Pancreas (tissue), 10 donors: ENCODE measurements at regions not wholly inside any gene's neighbourhood (a gene's known extent, or its start where the extent isn't known, plus 50 kb on each side); places are given as distances from the start of the nearest gene placed in this dataset.

Experiments
- ATAC-seq, 4 donors: fragments of 200-7000 bp; cut with Tn5 transposase; one replicate each; pipeline versions ENCODE4 v1.8.0 to v1.9.1; 2020; ENCODE audit warnings: mild to moderate bottlenecking in 4 of 4, moderate library complexity in 4 of 4
- DNase-seq, 6 donors: peaks; one replicate each; pipeline ENCODE4 v3.0.0-alpha.2; 2020
- FAIRE-seq: peaks from 2 replicates; lab custom pipeline; 2012; peaks lifted over from hg19 to GRCh38; lab: Jason Lieb, UNC
- H3K27ac ChIP-seq, 4 donors: fragments of 200-600 bp; sonication (generic); 1 replicate in 3 of 4; 2 replicates in 1 of 4; pipeline versions ENCODE4 v1.5.0 to v1.8.0; 2020
- H3K27me3 ChIP-seq, 4 donors: fragments of 200-600 bp; one replicate each; pipeline ENCODE4 v1.8.0; 2021
- H3K36me3 ChIP-seq, 3 donors: fragments of 200-600 bp; sonication (generic) in 1 of 3; one replicate each; pipeline versions ENCODE4 v1.5.0 to v1.8.0; 2020 to 2021
- H3K4me1 ChIP-seq, 3 donors: fragments of 200-600 bp; one replicate each; pipeline ENCODE4 v1.8.0; 2021
- H3K4me3 ChIP-seq, 4 donors: fragments of 200-600 bp; sonication (generic) in 2 of 4; one replicate each; pipeline versions ENCODE4 v1.5.0 to v1.8.0; 2020 to 2021
- H3K9me3 ChIP-seq, 4 donors: fragments of 200-600 bp; one replicate each; pipeline ENCODE4 v1.8.0; 2021
- CTCF ChIP-seq, 4 donors: fragments of 200-600 bp; sonication (generic) in 3 of 4; IDR thresholded peaks; one replicate each; pipeline versions ENCODE4 v1.5.0 to v1.8.0; 2021; ENCODE audit warnings: antibody characterized with exemption in 4 of 4
- WGBS, 2 donors: extraction: QIAGEN DNeasy Blood & Tissue Kit; methylation state at CpG; one replicate each; pipeline ENCODE4 v1.1.7; 2013; 5-methylcytosine and 5-hydroxymethylcytosine counted together
- intact Hi-C, 3 donors: fragments of 100-400 bp; cut with DNase I; formaldehyde crosslinking; loops; one replicate each; pipeline versions ENCODE4 v1.11.1 to v1.14.2; 2022
- donor health status: healthy with polysubstance abuse.
- donor health status: DM: no; HTN: no; CAD: no; lungs with moderate emphysema.
- donor health status: DM: no; HTN: no; CAD: no.
- donor health status: control.
- donor health status: control.
- donor health status: Bipolar disorder and iron deficiency.
- donor health status: DM: yes; HTN: yes; CAD: no.
- donor health status: DM: no; HTN: no; CAD: no.
- donor health status: DM: no; HTN: no; CAD: no.
- donor health status: DM: yes; HTN: yes; CAD: no.

- no peak for DNase-seq
- no peak overlapping the region for H3K4me3 ChIP-seq
- H3K27ac ChIP-seq, result no peak overlapping the region
- FAIRE-seq, result no peak
- H3K4me1 ChIP-seq, result no peaks in the 10 kb centered on the region
- no peaks in the 10 kb centered on the region for H3K27me3 ChIP-seq
- ATAC-seq, result no peak
- intact Hi-C loops, result no loop called here
- TF ChIP-seq CTCF (IDR thresholded peaks at IDR 0.05), result no peak
- no peaks in the 10 kb centered on the region for H3K36me3 ChIP-seq
- H3K9me3 ChIP-seq, result no peaks in the 10 kb centered on the region
Measured at GRCh38 chr3:111414531-111414930, 127.5 kb upstream of the CD96 start.

- no peak for ATAC-seq
- no peaks in the 10 kb centered on the region for H3K4me1 ChIP-seq
- no peak for FAIRE-seq
- no peak for TF ChIP-seq CTCF (IDR thresholded peaks at IDR 0.05)
- H3K36me3 ChIP-seq, result no peaks in the 10 kb centered on the region
- no peaks in the 10 kb centered on the region for H3K9me3 ChIP-seq
- no peak overlapping the region for H3K4me3 ChIP-seq
- intact Hi-C loops, result no loop called here
- H3K27ac ChIP-seq, result no peak overlapping the region
- H3K27me3 ChIP-seq, result no peaks in the 10 kb centered on the region
- DNase-seq, result no peak
Measured at GRCh38 chr3:111415018-111415417, 127.0 kb upstream of the CD96 start.

- intact Hi-C loops, result no loop called here
- H3K27ac ChIP-seq, result no peak overlapping the region
- H3K9me3 ChIP-seq, result no peaks in the 10 kb centered on the region
- no peaks in the 10 kb centered on the region for H3K36me3 ChIP-seq
- H3K27me3 ChIP-seq, result no peaks in the 10 kb centered on the region
- H3K4me1 ChIP-seq, result no peaks in the 10 kb centered on the region
- DNase-seq (no peak), FAIRE-seq (no peak), ATAC-seq (no peak)
- no peak for TF ChIP-seq CTCF (IDR thresholded peaks at IDR 0.05)
- no peak overlapping the region for H3K4me3 ChIP-seq
- 55 to 68% methylated on average over 1 of the region's 1 CpG for WGBS, 2 donors
Measured at GRCh38 chr3:111418391-111418790, 123.6 kb upstream of the CD96 start.

- no peak for TF ChIP-seq CTCF (IDR thresholded peaks at IDR 0.05)
- intact Hi-C loops, result no loop called here
- no peak for ATAC-seq
Measured at GRCh38 chr3:111428301-111428700, 113.7 kb upstream of the CD96 start.

GRCh38 chr3:111434941-111435622, 106.9 kb upstream of the CD96 start:
- H3K9me3 ChIP-seq, result no peaks in the 10 kb centered on the region
- intact Hi-C loops, result no loop called here
- no peak overlapping the region for H3K27ac ChIP-seq
- H3K36me3 ChIP-seq, result no peaks in the 10 kb centered on the region
- no peak overlapping the region for H3K4me3 ChIP-seq
- no peak for TF ChIP-seq CTCF (IDR thresholded peaks at IDR 0.05)
- no peaks in the 10 kb centered on the region for H3K27me3 ChIP-seq
- ATAC-seq, result no peak
- no peak for DNase-seq
- no peaks in the 10 kb centered on the region for H3K4me1 ChIP-seq
- no peak for FAIRE-seq
- 61 to 67% methylated on average over 3 of the region's 3 CpGs for WGBS, 2 donors

More at GRCh38 chr3:111428301-111428700, 113.7 kb upstream of the CD96 start:
- no peaks in the 10 kb centered on the region for H3K27me3 ChIP-seq
- H3K36me3 ChIP-seq, result no peaks in the 10 kb centered on the region
- DNase-seq (no peak), FAIRE-seq (no peak)
- no peaks in the 10 kb centered on the region for H3K9me3 ChIP-seq
- H3K27ac ChIP-seq, result no peak overlapping the region
- H3K4me1 ChIP-seq, result no peaks in the 10 kb centered on the region
- no peak overlapping the region for H3K4me3 ChIP-seq
